HG03280 (cell line): ENCODE measurements at regions not wholly inside any gene's neighbourhood (a gene's known extent, or its start where the extent isn't known, plus 50 kb on each side); places are given as distances from the start of the nearest gene placed in this dataset.
A peak's percentile ranks its signal among the peaks of the same experiment; 100 is the strongest.
"Not testable (repeated sequence)": the region's sequence is repeated elsewhere in the genome, so short reads cannot be mapped to it uniquely, and the experiment has no call there.

Source experiments
- ATAC-seq: cut with Tn5 transposase; IDR thresholded peaks from one replicate; pipeline ENCODE4 v1.9.1; 2021; ENCODE audit warnings: mild to moderate bottlenecking, moderate library complexity; ENCODE audit not compliant: unreplicated experiment

- ATAC-seq = peak; percentile 45
Observed at GRCh38 chr20:53872561-53873229, 197.7 kb downstream of the BCAS1 start.

- ATAC-seq = no peak
Observed at GRCh38 chr20:53872081-53872541, 198.3 kb downstream of the BCAS1 start.

- no peak for ATAC-seq
Observed at GRCh38 chr20:53871541-53871940, 198.9 kb downstream of the BCAS1 start.

GRCh38 chr20:53870426-53871315, 199.7 kb downstream of the BCAS1 start:
- no peak for ATAC-seq

- ATAC-seq = peak; percentile 59
Observed at GRCh38 chr20:53869466-53870258, 200.7 kb downstream of the BCAS1 start.

GRCh38 chr20:53867741-53868351, 202.5 kb downstream of the BCAS1 start:
- ATAC-seq = no peak

- peak; percentile 45 for ATAC-seq
Observed at GRCh38 chr20:53866794-53867740, 203.3 kb downstream of the BCAS1 start.

GRCh38 chr20:53865901-53866793, 204.2 kb downstream of the BCAS1 start:
- no peak for ATAC-seq

GRCh38 chr20:53864765-53865683, 205.4 kb downstream of the BCAS1 start:
- ATAC-seq = not testable (repeated sequence)

- not testable (repeated sequence) for ATAC-seq
Observed at GRCh38 chr20:53863923-53864641, 206.3 kb downstream of the BCAS1 start.

- ATAC-seq = not testable (repeated sequence)
Observed at GRCh38 chr20:53863535-53863922, 206.9 kb downstream of the BCAS1 start.

- ATAC-seq = not testable (repeated sequence)
Observed at GRCh38 chr20:53863039-53863438, 207.4 kb downstream of the BCAS1 start.

- not testable (repeated sequence) for ATAC-seq
Observed at GRCh38 chr20:53862490-53862889, 207.9 kb downstream of the BCAS1 start.

- ATAC-seq = not testable (repeated sequence)
Observed at GRCh38 chr20:53862136-53862397, 208.3 kb downstream of the BCAS1 start.

- ATAC-seq = no peak
Observed at GRCh38 chr20:53859684-53860083, 210.7 kb downstream of the BCAS1 start.

- ATAC-seq = not testable (repeated sequence)
Observed at GRCh38 chr20:53859009-53859408, 211.4 kb downstream of the BCAS1 start.

GRCh38 chr20:53858516-53858915, 211.9 kb downstream of the BCAS1 start:
- not testable (repeated sequence) for ATAC-seq
